CD4-positive, CD25-positive, alpha-beta regulatory T cell (primary cell): ENCODE measurements at regions not wholly inside any gene's neighbourhood (a gene's known extent, or its start where the extent isn't known, plus 50 kb on each side); places are given as distances from the start of the nearest gene placed in this dataset.

ENCODE experiments used
- ATAC-seq, 2 donors: fragments of 150-1000 bp; cut with Tn5 transposase; one replicate each; pipeline ENCODE4 v1.10.0; 2021; ENCODE audit warnings: low read depth in 2 of 2, moderate number of reproducible peaks in 2 of 2, moderate library complexity in 1 of 2
- DNase-seq, 3 donors: peaks; one replicate each; pipeline versions ENCODE4 v3.0.0 to v3.0.0-alpha.2; 2012 to 2022; ENCODE audit warnings: mixed read lengths in 1 of 3
- H3K27ac ChIP-seq: one replicate; pipeline ENCODE4 v1.7.0; 2013; ENCODE audit warnings: mild to moderate bottlenecking, low read length; ENCODE audit not compliant: insufficient read depth, poor library complexity, severe bottlenecking
- H3K27me3 ChIP-seq: one replicate; pipeline ENCODE4 v1.7.0; 2013; ENCODE audit warnings: low read length; ENCODE audit not compliant: control insufficient read depth, insufficient read depth
- H3K36me3 ChIP-seq: one replicate; pipeline ENCODE4 v1.7.0; 2013; ENCODE audit warnings: mild to moderate bottlenecking, low read length, moderate library complexity; ENCODE audit not compliant: control insufficient read depth, insufficient read depth
- H3K4me1 ChIP-seq: 2 replicates; pipeline ENCODE4 v1.7.0; 2013; ENCODE audit warnings: mild to moderate bottlenecking, low read length; ENCODE audit not compliant: insufficient read depth, control insufficient read depth, poor library complexity, severe bottlenecking
- H3K4me3 ChIP-seq: one replicate; pipeline ENCODE4 v1.7.0; 2013; ENCODE audit warnings: low read depth, mild to moderate bottlenecking, low read length, moderate library complexity
- H3K9me3 ChIP-seq, 2 experiments: 1 replicate in 1 of 2; 2 replicates in 1 of 2; pipeline ENCODE4 v1.7.0; 2013; ENCODE audit warnings: low read length in 2 of 2, mild to moderate bottlenecking in 1 of 2, moderate library complexity in 1 of 2; ENCODE audit not compliant: control insufficient read depth in 2 of 2
- H3K27ac Mint-ChIP-seq, 3 donors: one replicate each; pipeline ENCODE4 v1.8.0; 2020 to 2022; ENCODE audit warnings: mild to moderate bottlenecking in 3 of 3, mixed read lengths in 3 of 3, moderate library complexity in 2 of 3
- H3K27me3 Mint-ChIP-seq: one replicate; pipeline ENCODE4 v1.8.0; 2022; ENCODE audit warnings: mild to moderate bottlenecking, mixed read lengths
- H3K36me3 Mint-ChIP-seq: one replicate; pipeline ENCODE4 v1.8.0; 2020; ENCODE audit warnings: mixed read lengths
- H3K4me1 Mint-ChIP-seq, 4 donors: one replicate each; pipeline ENCODE4 v1.8.0; 2020 to 2022; ENCODE audit warnings: mixed read lengths in 4 of 4, mild to moderate bottlenecking in 1 of 4
- H3K4me3 Mint-ChIP-seq, 4 donors: one replicate each; pipeline ENCODE4 v1.8.0; 2020 to 2022; ENCODE audit warnings: mild to moderate bottlenecking in 4 of 4, mixed read lengths in 4 of 4, moderate library complexity in 3 of 4
- H3K9me3 Mint-ChIP-seq, 7 donors: one replicate each; pipeline ENCODE4 v1.8.0; 2020 to 2022; ENCODE audit warnings: mixed read lengths in 7 of 7, mild to moderate bottlenecking in 3 of 7, moderate library complexity in 2 of 7

GRCh38 chr4:187283201-187283955 is 559.7 kb upstream of the FAT1 start:
- no peak overlapping the region for H3K4me3 Mint-ChIP-seq
- H3K4me1 Mint-ChIP-seq = no peaks in the 10 kb centered on the region
- Histone ChIP-seq H3K36me3 (no peaks in the 10 kb centered on the region), H3K4me1 (no peaks in the 10 kb centered on the region), H3K9me3 (peaks cover 0 to 2% of the 10 kb centered on the region in 2 experiments), H3K27ac (no peak overlapping the region), H3K4me3 (no peak overlapping the region), H3K27me3 (no peaks in the 10 kb centered on the region)
- no peak overlapping the region for H3K27ac Mint-ChIP-seq
- DNase-seq = no peak
- H3K27me3 Mint-ChIP-seq = no peaks in the 10 kb centered on the region
- peaks cover 3 to 18% (median 9%) of the 10 kb centered on the region in 7 donors for H3K9me3 Mint-ChIP-seq
- no peak for ATAC-seq
- H3K36me3 Mint-ChIP-seq = no peaks in the 10 kb centered on the region

DNA sequence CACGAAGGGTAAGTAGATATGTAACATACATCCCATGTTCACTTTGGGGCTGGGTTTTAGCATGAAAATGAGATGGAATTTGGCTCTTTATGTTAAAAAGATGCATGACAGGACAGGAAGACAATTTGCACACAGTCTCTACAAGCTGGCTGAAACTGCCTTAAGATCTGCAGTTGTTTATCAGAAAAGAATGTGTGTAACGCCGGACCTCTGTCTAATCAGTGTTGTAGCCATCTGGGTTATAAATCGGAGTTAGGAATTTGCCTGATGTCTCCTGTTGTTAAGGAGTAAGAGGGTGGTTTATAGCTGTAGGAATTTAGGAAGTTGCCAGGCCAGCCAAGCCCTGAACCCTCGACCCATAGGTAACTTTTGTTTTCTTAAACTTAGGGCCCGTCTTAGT is 562.9 kb upstream of the FAT1 start:
- Mint-ChIP-seq H3K36me3 (no peaks in the 10 kb centered on the region), H3K27me3 (no peaks in the 10 kb centered on the region), H3K4me3 (no peak overlapping the region), H3K27ac (no peak overlapping the region), H3K4me1 (no peaks in the 10 kb centered on the region), H3K9me3 (peaks cover 0 to 16% (median 8%) of the 10 kb centered on the region in 7 donors)
- Histone ChIP-seq H3K4me1 (no peaks in the 10 kb centered on the region), H3K27me3 (no peaks in the 10 kb centered on the region), H3K9me3 (no peaks in the 10 kb centered on the region), H3K27ac (no peak overlapping the region), H3K36me3 (no peaks in the 10 kb centered on the region), H3K4me3 (no peak overlapping the region)
- DNase-seq = no peak
- no peak for ATAC-seq

DNA sequence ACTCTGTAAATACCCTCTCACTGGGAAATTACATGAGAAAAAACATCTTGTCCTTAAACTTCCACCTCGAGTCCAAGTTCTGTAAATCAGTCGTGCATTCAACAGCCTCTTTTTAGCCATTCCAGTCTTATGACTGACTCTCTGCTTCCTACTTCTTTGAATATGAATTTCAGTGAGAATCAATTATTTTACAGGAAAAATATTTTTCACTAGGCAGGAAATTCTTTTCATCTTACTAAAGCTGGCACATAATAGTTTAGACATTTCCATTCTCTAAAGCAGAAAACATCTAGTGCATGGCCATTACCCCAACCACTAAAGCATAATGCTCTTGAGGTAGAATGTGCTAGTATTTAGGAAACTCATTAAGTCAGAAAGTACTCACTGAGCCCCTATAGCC is 565.7 kb upstream of the FAT1 start:
- Mint-ChIP-seq H3K9me3 (peaks cover 0 to 14% (median 5%) of the 10 kb centered on the region in 7 donors), H3K4me3 (no peak overlapping the region), H3K4me1 (no peaks in the 10 kb centered on the region), H3K27ac (no peak overlapping the region), H3K36me3 (no peaks in the 10 kb centered on the region), H3K27me3 (no peaks in the 10 kb centered on the region)
- DNase-seq = no peak
- peaks cover 0 to 4% of the 10 kb centered on the region in 2 experiments for H3K9me3 ChIP-seq
- no peaks in the 10 kb centered on the region for H3K4me1 ChIP-seq
- no peaks in the 10 kb centered on the region for H3K36me3 ChIP-seq
- no peak for ATAC-seq
- no peaks in the 10 kb centered on the region for H3K27me3 ChIP-seq
- no peak overlapping the region for H3K27ac ChIP-seq
- no peak overlapping the region for H3K4me3 ChIP-seq

GRCh38 chr4:187294861-187295260 is 571.2 kb upstream of the FAT1 start:
- Histone ChIP-seq H3K4me1 (no peaks in the 10 kb centered on the region), H3K4me3 (no peak overlapping the region), H3K9me3 (peaks cover 2 to 4% of the 10 kb centered on the region in 2 experiments), H3K27me3 (no peaks in the 10 kb centered on the region), H3K27ac (no peak overlapping the region), H3K36me3 (no peaks in the 10 kb centered on the region)
- no peak overlapping the region for H3K27ac Mint-ChIP-seq
- DNase-seq (no peak), ATAC-seq (no peak)
- no peak overlapping the region for H3K4me3 Mint-ChIP-seq
- peaks cover 4 to 34% (median 10%) of the 10 kb centered on the region in 7 donors for H3K9me3 Mint-ChIP-seq
- no peaks in the 10 kb centered on the region for H3K36me3 Mint-ChIP-seq
- H3K4me1 Mint-ChIP-seq = no peaks in the 10 kb centered on the region
- no peaks in the 10 kb centered on the region for H3K27me3 Mint-ChIP-seq

GRCh38 chr4:187301923-187302322 is 578.3 kb upstream of the FAT1 start:
- no peak overlapping the region for H3K27ac ChIP-seq
- no peaks in the 10 kb centered on the region for H3K36me3 ChIP-seq
- no peaks in the 10 kb centered on the region for H3K4me1 ChIP-seq
- H3K27me3 ChIP-seq = no peaks in the 10 kb centered on the region
- Mint-ChIP-seq H3K27me3 (no peaks in the 10 kb centered on the region), H3K27ac (no peak overlapping the region), H3K4me1 (no peaks in the 10 kb centered on the region), H3K4me3 (no peak overlapping the region), H3K36me3 (no peaks in the 10 kb centered on the region), H3K9me3 (peaks cover 3 to 20% (median 6%) of the 10 kb centered on the region in 7 donors)
- no peak for ATAC-seq
- H3K4me3 ChIP-seq = no peak overlapping the region
- DNase-seq = no peak
- peaks cover 0 to 2% of the 10 kb centered on the region in 2 experiments for H3K9me3 ChIP-seq

DNA sequence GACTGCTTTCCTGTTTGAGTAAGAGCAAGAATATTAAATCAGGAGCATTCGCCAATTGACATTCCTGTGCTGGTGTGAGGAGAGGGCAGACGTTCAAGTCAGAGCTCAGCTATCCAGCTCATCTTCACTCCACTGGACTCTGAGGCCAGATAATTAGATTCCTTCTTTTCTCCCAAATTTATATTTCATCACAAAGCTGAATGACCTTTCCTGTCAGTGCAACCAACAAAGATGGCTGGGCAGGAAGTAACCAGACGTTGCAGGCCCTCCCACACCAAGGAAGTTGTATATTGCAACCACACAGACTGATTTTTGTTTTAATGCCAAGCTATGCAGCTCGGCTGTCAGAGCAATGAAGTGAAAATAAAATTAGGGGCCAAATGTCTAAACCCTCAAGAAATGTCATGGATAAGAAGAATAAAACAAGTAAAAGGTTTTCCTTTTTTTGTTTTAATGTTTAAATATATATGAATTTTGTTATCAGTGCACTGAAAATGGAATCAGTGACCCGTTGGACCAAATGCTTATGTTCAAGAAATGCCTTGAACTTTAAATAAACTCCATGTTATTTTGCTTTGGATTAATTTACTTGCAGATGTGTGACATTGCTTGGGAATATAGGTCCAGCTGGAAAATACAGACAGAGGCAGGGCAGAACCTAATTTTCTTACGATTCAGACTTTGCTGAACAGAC is 578.9 kb upstream of the FAT1 start:
- H3K36me3 Mint-ChIP-seq = no peaks in the 10 kb centered on the region
- ATAC-seq = no peak
- no peaks in the 10 kb centered on the region for H3K27me3 Mint-ChIP-seq

DNA sequence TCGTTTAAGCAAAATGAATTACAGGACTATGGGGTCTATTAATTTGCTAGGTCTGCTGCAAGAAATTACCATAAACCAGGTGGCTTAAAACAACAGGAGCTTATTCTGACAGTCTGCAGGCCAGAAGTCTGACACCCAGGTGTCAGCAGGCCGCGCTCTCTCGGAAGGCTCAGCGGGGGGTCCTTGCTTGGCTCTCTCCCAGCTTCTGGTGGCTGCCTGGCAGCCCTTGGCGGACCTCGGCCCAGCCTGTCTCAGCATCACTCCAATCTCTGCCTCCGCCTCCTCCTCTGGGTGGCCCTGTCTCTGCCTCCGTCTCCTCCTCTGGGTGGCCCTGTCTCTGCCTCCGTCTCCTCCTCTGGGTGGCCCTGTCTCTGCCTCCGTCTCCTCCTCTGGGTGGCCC is 580.5 kb upstream of the FAT1 start:
- Histone ChIP-seq H3K4me1 (no peaks in the 10 kb centered on the region), H3K36me3 (no peaks in the 10 kb centered on the region), H3K27me3 (no peaks in the 10 kb centered on the region), H3K27ac (no peak overlapping the region), H3K4me3 (no peak overlapping the region), H3K9me3 (peaks cover 0 to 2% of the 10 kb centered on the region in 2 experiments)
- DNase-seq = no peak
- H3K9me3 Mint-ChIP-seq = peaks cover 0 to 11% (median 4%) of the 10 kb centered on the region in 7 donors
- no peak for ATAC-seq
- H3K4me1 Mint-ChIP-seq = no peaks in the 10 kb centered on the region
- no peaks in the 10 kb centered on the region for H3K27me3 Mint-ChIP-seq
- no peaks in the 10 kb centered on the region for H3K36me3 Mint-ChIP-seq
- H3K27ac Mint-ChIP-seq = no peak overlapping the region
- H3K4me3 Mint-ChIP-seq = no peak overlapping the region

More for the DNA sequence above, 578.9 kb upstream of the FAT1 start:
- no peak overlapping the region for H3K4me3 ChIP-seq
- no peaks in the 10 kb centered on the region for H3K4me1 ChIP-seq
- H3K36me3 ChIP-seq = no peaks in the 10 kb centered on the region
- Mint-ChIP-seq H3K4me1 (no peaks in the 10 kb centered on the region), H3K27ac (no peak overlapping the region), H3K9me3 (peaks cover 2 to 14% (median 8%) of the 10 kb centered on the region in 7 donors), H3K4me3 (no peak overlapping the region)
- H3K27ac ChIP-seq = no peak overlapping the region
- H3K9me3 ChIP-seq = peaks cover 0 to 2% of the 10 kb centered on the region in 2 experiments
- H3K27me3 ChIP-seq = no peaks in the 10 kb centered on the region
- no peak for DNase-seq
